ENCODE measurements at regions not wholly inside any gene's neighbourhood (a gene's known extent, or its start where the extent isn't known, plus 50 kb on each side); places are given as distances from the start of the nearest gene placed in this dataset.

DNA sequence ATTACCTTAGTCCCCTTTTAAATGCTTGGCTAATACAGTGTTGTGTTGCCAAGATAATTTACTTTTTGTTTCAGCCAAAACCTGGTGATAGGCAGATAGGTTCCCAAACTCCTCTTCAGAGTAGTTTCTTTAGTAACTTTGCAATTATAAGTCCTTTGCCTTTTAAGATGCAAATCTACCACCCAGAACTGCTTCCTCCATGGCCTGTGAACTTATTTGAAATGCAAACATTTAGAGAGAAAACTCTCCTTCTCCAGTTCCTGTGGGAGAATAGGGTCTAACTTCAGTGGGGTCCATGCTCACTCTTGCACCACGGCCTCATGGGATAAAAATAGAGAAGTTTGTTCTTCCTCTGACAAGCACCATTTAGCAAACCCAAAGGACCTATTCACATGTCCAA is 1955.4 kb upstream of the CDH6 start:
- TF ChIP-seq POLR2AphosphoS5 (IDR thresholded peaks at IDR 0.05) (no peak), POLR2A (IDR thresholded peaks at IDR 0.05) (no peak)
- TF ChIP-seq, protein P1, sequence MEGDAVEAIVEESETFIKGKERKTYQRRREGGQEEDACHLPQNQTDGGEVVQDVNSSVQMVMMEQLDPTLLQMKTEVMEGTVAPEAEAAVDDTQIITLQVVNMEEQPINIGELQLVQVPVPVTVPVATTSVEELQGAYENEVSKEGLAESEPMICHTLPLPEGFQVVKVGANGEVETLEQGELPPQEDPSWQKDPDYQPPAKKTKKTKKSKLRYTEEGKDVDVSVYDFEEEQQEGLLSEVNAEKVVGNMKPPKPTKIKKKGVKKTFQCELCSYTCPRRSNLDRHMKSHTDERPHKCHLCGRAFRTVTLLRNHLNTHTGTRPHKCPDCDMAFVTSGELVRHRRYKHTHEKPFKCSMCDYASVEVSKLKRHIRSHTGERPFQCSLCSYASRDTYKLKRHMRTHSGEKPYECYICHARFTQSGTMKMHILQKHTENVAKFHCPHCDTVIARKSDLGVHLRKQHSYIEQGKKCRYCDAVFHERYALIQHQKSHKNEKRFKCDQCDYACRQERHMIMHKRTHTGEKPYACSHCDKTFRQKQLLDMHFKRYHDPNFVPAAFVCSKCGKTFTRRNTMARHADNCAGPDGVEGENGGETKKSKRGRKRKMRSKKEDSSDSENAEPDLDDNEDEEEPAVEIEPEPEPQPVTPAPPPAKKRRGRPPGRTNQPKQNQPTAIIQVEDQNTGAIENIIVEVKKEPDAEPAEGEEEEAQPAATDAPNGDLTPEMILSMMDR (IDR thresholded peaks at IDR 0.05): no peak
